Activated T-cell treated with anti-CD3 and anti-CD28 coated beads, Interleukin-2, amount 50 U/mL, for 4 hours (primary cell): ENCODE measurements at regions not wholly inside any gene's neighbourhood (a gene's known extent, or its start where the extent isn't known, plus 50 kb on each side); places are given as distances from the start of the nearest gene placed in this dataset.
"Not testable (repeated sequence)": the region's sequence is repeated elsewhere in the genome, so short reads cannot be mapped to it uniquely, and the experiment has no call there.

Source experiments
- ATAC-seq, 2 donors: fragments of 200-7000 bp; cut with Tn5 transposase; one replicate each; pipeline ENCODE4 v1.10.0; 2021
- DNase-seq: peaks from one replicate; pipeline ENCODE4 v3.0.0-alpha.2; 2020
- H3K27me3 Mint-ChIP-seq: one replicate; pipeline ENCODE4 v1.8.0; 2021; ENCODE audit warnings: low read depth, mixed read lengths
- H3K36me3 Mint-ChIP-seq: one replicate; pipeline ENCODE4 v1.8.0; 2022; ENCODE audit warnings: mixed read lengths; ENCODE audit not compliant: insufficient read depth
- H3K4me1 Mint-ChIP-seq: one replicate; pipeline ENCODE4 v1.8.0; 2021; ENCODE audit warnings: low read depth, mixed read lengths
- H3K4me3 Mint-ChIP-seq: one replicate; pipeline ENCODE4 v1.8.0; 2021; ENCODE audit warnings: mild to moderate bottlenecking, moderate library complexity, mixed read lengths
- H3K9me3 Mint-ChIP-seq: one replicate; pipeline ENCODE4 v1.8.0; 2021; ENCODE audit warnings: mixed read lengths

DNA sequence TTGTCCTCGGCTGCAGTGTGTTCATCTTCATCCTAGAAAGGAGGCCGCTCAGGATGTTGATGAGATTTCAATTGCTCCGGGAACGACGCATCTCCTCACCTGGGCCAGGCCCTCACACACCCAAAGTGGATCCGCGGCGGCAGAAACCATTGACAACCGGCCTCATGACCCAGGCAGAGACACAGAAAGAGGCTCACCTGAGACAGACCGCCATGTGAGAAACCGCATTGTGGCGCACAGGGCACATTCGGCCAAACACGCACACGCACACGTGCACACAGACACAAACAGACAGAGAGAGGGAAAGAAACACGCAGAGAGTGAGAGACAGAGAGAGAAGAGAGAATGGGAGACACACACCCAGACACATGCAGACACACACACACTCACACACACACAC lies 3879.3 kb downstream of the SRGAP2C start:
- not testable (repeated sequence) for H3K27me3 Mint-ChIP-seq, H3K4me1 Mint-ChIP-seq, ATAC-seq, H3K36me3 Mint-ChIP-seq, DNase-seq, H3K4me3 Mint-ChIP-seq
- peaks cover 25% of the 10 kb centered on the region for H3K9me3 Mint-ChIP-seq

DNA sequence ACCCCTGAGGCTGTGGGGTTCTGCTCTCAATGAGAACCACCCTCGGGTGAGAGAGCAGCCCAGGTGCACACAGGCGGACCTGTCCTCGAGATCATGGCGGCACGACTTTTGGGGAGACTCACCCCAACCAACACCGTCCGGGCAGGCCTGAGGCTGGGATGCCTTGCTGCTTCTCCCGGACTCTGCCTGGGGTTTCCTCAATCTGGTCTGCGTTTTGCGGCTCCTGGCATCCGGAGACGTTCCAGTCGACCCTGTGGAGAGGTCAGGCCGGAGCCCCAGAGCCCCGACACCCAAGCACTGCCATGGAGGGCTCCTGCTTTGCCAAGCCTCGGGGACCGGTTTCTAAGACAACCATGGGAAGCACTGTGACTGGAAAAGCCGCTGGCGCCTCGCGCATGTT lies 3879.7 kb downstream of the SRGAP2C start:
- no peak for DNase-seq
- ATAC-seq, result no peak
- Mint-ChIP-seq H3K9me3 (peaks cover 30% of the 10 kb centered on the region), H3K27me3 (no peaks in the 10 kb centered on the region), H3K36me3 (peaks cover 1% of the 10 kb centered on the region), H3K4me3 (no peak overlapping the region), H3K4me1 (no peaks in the 10 kb centered on the region)

DNA sequence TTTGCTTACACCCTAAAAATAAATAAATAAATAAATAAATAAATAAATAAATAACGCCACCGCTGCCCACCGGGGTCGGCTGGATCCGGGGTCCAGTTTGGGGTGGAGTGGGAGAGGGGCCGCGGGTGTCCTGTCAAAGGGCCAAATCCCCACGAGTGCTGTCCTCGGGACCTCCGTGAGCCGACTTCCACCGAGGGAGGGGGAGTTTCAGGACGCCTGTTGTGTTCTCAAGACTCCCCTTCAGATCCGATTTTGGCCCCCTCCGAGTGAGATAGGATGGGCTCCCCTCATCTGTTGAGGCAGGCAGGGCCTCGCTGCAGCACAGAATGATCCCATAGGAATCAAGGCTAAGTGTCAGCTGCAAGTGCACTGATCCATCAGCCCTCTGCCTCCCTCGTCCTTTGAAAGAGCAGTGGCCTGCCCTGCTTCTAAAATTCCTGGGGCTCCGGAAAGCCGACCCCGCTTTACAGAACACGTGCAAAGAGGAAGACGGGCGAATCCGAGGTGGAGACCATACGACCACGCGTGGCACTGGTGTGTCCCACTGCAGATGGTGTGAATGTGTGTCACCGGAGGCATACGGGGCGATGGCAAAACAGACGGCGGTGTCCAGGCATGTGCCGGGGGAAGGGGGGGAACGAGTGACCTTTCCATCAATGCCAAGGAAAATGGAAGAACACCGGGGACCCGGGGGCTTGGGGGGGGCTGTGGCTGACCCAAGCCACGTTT lies 3880.5 kb downstream of the SRGAP2C start:
- Mint-ChIP-seq H3K4me3 (no peak overlapping the region), H3K4me1 (no peaks in the 10 kb centered on the region), H3K27me3 (no peaks in the 10 kb centered on the region), H3K9me3 (peaks cover 37% of the 10 kb centered on the region), H3K36me3 (peaks cover 1% of the 10 kb centered on the region)
- ATAC-seq (no peak), DNase-seq (no peak)

DNA sequence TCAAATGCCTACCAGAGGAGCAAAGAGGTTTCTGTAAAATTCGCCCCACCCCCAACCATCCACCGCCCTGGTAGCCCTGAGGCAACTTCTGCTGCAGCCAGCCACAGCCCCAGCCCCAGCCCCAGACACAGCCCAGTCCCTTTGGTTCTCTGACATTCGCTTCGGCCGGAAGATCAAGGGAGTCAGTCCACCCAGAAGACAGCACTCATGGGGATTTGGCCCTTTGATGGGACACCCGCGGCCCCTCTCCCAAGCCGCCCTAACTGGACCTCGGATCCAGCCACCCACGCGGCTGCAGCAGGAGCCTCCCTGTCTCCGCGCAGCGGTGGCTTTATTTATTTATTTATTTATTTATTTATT lies 3881.0 kb downstream of the SRGAP2C start:
- Mint-ChIP-seq H3K4me3 (no peak overlapping the region), H3K27me3 (no peaks in the 10 kb centered on the region), H3K36me3 (peaks cover 1% of the 10 kb centered on the region), H3K4me1 (no peaks in the 10 kb centered on the region), H3K9me3 (peaks cover 43% of the 10 kb centered on the region)
- no peak for DNase-seq
- no peak for ATAC-seq

DNA sequence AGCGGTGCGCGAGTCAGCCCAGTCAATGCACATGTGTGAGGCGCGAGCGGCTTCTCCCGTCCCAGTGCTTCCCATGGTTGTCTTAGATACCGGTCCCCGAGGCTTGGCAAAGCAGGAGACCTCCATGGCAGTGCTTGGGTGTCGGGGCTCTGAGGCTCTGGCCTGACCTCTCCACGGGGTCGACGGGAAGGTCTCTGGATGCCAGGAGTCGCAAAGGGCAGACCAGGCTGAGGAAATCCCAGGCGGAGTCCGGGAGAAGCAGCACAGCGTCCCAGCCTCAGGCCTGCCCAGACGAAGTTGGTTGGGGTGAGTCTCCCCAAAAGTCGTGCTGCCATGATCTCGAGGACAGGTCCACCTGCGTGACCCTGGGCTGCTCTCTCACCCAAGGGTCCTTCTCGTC lies 3881.6 kb downstream of the SRGAP2C start:
- Mint-ChIP-seq H3K4me1 (no peaks in the 10 kb centered on the region), H3K4me3 (no peak overlapping the region), H3K9me3 (peaks cover 49% of the 10 kb centered on the region), H3K27me3 (no peaks in the 10 kb centered on the region), H3K36me3 (peaks cover 1% of the 10 kb centered on the region)
- DNase-seq (no peak), ATAC-seq (no peak)

DNA sequence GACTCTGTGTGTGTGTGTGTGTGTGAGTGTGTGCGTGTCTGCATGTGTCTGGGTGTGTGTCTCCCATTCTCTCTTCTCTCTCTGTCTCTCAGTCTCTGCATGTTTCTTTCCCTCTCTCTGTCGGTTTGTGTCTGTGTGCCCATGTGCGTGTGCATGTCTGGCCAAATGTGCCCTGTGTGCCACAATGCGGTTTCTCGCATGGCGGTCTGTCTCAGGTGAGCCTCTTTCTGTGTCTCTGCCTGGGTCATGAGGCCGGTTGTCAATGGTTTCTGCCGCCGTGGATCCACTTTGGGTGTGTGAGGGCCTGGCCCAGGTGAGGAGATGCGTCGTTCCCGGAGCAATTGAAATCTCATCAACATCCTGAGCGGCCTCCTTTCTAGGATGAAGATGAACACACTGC lies 3882.1 kb downstream of the SRGAP2C start:
- not testable (repeated sequence) for H3K36me3 Mint-ChIP-seq, H3K4me3 Mint-ChIP-seq, ATAC-seq, H3K4me1 Mint-ChIP-seq, H3K27me3 Mint-ChIP-seq, DNase-seq
- H3K9me3 Mint-ChIP-seq, result peaks cover 53% of the 10 kb centered on the region

DNA sequence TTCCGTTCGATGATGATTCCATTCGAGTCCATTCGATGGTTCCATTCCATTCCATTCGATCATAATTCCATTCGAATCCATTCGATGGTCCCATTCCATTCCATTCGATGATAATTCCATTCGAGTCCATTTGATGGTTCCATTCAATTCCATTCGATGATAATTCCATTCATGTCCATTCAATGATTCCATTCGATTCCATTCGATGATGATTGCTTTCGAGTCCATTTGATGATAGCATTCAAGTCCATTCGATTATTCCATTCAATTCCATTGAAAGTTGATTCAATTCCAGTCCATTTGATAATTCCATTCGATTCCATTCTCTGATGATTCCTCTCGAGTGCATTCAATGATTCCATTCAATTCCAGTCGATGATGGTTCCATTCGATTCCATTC lies 3895.3 kb downstream of the SRGAP2C start:
- ATAC-seq (no peak), DNase-seq (no peak)
- Mint-ChIP-seq H3K4me1 (no peaks in the 10 kb centered on the region), H3K4me3 (no peak overlapping the region), H3K36me3 (peaks cover 16% of the 10 kb centered on the region), H3K27me3 (no peaks in the 10 kb centered on the region), H3K9me3 (peaks cover 65% of the 10 kb centered on the region)

DNA sequence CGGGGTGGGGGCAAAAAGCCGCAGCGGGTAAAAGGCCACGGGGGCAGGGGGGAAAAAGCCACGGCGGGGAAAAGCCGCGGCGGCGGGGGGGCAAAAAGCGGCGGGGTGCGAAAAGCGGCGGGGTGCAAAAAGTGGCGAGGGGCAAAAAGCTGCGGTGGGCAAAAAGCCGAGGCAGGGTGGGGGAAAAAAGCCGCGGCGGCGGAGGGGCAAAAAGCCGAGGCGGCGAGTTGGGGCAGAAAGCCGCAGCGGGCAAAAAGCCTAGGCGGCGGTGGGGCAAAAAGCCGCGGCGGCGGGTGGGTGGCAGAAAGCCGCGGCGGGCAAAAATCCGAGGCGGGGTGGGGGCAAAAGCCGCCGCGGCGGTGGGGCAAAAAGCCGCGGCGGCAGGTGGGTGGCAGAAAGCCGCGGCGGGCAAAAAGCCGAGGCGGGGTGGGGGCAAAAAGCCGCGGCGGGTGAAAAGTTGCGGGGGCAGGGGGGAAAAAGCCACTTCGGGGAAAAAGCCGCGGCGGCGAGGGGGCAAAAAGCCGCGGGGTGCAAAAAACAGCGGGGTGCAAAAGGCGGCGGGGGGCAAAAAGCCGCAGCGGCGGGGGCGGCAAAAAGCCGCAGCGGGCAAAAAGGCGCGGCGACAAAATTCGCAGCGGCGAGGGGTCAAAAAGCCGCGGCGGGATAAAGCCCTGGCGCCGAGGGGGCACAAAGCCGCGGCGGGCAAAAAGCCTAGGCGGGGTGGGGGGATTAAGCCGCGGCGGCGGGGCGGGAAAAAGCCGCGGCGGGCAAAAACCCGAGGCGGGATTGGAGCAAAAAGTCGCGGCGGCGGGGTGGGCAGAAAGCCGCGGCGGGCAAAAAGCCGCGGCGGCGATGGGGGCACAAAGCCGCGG lies 3901.2 kb downstream of the SRGAP2C start:
- H3K36me3 Mint-ChIP-seq, result peaks cover 16% of the 10 kb centered on the region
- no peaks in the 10 kb centered on the region for H3K27me3 Mint-ChIP-seq
- H3K4me3 Mint-ChIP-seq, result no peak overlapping the region
- H3K9me3 Mint-ChIP-seq, result peaks cover 48% of the 10 kb centered on the region
- DNase-seq (no peak), ATAC-seq (no peak)
- H3K4me1 Mint-ChIP-seq, result no peaks in the 10 kb centered on the region

DNA sequence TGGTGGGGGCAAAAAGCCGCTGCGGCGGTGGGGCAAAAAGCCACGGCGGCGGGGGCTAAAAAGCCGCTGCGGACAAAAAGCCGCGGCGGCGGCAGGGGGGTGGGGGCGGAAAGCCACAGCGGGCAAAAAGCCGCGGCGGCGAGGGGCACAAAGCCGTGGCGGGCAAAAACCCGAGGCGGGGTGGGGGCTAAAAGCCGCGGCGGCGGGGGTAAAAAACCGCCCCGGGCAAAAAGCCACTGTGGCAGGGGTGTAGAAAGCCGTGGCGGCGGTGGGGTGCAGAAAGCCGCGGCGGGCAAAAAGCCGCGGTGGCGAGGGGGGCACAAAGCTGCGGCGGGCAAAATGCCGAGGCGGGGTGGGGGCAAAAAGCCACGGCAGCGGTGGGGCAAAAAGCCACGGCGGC lies 3901.8 kb downstream of the SRGAP2C start:
- ATAC-seq (no peak), DNase-seq (no peak)
- H3K9me3 Mint-ChIP-seq, result peaks cover 45% of the 10 kb centered on the region
- no peaks in the 10 kb centered on the region for H3K4me1 Mint-ChIP-seq
- no peaks in the 10 kb centered on the region for H3K27me3 Mint-ChIP-seq
- no peak overlapping the region for H3K4me3 Mint-ChIP-seq
- H3K36me3 Mint-ChIP-seq, result peaks cover 12% of the 10 kb centered on the region

DNA sequence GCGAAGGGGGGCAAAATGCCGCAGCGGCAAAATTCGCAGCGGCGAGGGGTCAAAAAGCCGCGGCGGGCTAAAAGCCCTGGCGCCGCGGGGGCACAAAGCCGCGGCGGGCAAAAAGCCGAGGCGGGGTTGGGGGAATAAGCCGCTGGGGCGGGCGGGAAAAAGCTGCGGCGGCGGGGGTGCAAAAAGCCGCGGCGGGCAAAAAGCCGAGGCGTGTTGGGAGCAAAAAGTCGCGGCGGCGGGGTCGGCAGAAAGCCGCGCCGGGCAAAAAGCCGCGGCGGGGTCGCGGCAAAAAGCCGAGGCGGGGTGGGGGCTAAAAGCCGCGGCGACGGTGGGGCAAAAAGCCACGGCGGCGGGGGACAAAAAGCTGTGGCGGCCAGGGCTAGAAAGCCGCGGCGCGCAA lies 3902.5 kb downstream of the SRGAP2C start:
- peaks cover 38% of the 10 kb centered on the region for H3K9me3 Mint-ChIP-seq
- no peaks in the 10 kb centered on the region for H3K4me1 Mint-ChIP-seq
- H3K4me3 Mint-ChIP-seq, result no peak overlapping the region
- H3K27me3 Mint-ChIP-seq, result no peaks in the 10 kb centered on the region
- no peak for DNase-seq
- no peak for ATAC-seq
- H3K36me3 Mint-ChIP-seq, result peaks cover 12% of the 10 kb centered on the region

DNA sequence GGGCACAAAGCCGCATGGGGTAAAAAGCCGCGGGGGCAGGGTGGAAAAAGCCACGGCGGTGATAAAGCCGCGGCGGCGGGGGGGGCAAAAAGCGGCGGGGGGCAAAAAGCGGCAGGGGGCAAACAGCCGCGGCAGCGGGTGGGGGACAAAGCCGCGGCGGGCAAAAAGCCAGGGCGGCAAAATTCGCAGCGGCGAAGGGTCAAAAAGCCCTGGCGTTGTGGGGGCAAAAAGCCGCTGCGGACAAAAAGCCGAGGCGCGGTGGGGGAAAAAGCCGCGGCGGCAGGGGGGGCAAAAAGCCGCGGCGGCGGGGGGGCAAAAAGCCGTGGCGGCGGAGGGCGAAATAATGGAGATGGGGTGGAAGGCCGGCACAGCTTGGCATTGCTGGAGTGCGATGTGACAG lies 3902.9 kb downstream of the SRGAP2C start:
- DNase-seq (no peak), ATAC-seq (no peak)
- Mint-ChIP-seq H3K36me3 (peaks cover 12% of the 10 kb centered on the region), H3K4me1 (no peaks in the 10 kb centered on the region), H3K27me3 (no peaks in the 10 kb centered on the region), H3K4me3 (no peak overlapping the region), H3K9me3 (peaks cover 37% of the 10 kb centered on the region)

DNA sequence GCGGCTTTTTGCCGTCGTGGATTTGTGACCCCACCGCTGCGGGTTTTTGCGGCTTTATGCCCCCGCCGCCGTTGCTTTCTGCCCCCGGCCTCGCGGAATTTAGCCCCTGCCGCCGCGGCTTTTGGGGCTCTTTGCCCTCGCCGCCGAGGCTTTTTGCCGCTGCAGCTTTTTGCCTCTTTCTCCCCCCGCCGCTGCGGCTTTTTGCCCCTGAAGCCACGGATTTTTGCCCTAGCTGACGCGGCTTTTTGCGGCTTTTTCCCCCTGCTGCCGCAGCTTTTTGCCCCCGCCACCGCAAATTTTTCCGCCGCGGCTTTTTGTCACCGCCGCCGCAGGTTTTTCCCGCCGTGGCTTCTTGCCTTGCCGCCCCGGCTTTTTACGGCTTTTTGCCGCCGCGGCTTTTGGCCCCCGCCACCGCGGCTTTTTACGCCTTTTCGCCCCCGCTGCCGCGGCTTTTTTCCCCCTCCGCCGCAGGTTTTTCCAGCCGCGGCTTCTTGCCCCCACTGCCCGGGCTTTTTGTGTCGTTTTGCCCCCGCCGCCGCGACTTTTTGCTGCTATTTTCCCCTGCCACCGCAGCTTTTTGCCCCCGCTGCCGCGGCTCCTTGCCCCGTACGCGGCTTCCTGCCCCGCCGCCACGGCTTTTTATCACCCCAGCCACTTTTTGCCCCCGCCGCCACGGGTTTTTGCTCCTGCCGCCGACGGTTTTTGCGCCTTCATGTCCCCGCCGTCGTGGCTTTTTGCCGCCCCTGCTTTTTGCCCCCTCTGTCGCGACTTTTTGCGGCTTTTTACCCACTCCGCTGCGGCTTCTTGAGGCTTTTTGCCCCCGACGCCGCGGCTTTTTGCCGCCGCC lies 3933.6 kb downstream of the SRGAP2C start:
- no peaks in the 10 kb centered on the region for H3K36me3 Mint-ChIP-seq

DNA sequence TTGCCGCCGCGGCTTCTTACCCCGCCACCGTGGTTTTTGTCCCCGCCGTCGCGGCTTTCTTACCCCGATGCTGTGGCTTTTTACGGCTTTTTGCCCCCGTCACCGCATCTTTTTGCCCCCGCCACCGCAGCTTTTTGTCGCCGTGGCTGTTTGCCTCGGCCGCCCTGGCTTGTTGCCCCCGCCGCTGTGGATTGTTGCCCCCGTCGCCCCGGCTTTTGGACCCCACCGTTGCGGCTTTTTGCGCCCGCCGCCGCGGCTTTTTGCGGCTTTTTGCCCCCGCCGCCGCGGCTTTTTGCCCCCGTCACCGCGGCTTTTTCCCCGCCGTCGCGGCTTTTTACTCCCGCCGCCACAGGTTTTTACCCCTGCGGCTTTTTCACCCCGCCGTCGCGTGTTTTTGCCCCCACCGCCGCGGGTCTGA lies 3934.3 kb downstream of the SRGAP2C start:
- Mint-ChIP-seq H3K4me1 (no peaks in the 10 kb centered on the region), H3K9me3 (peaks cover 15% of the 10 kb centered on the region), H3K4me3 (no peak overlapping the region), H3K36me3 (no peaks in the 10 kb centered on the region), H3K27me3 (no peaks in the 10 kb centered on the region)
- no peak for ATAC-seq
- no peak for DNase-seq

More for the DNA sequence above, 3933.6 kb downstream of the SRGAP2C start:
- H3K27me3 Mint-ChIP-seq, result no peaks in the 10 kb centered on the region
- DNase-seq (no peak), ATAC-seq (no peak)
- H3K9me3 Mint-ChIP-seq, result peaks cover 16% of the 10 kb centered on the region
- H3K4me1 Mint-ChIP-seq, result no peaks in the 10 kb centered on the region
- no peak overlapping the region for H3K4me3 Mint-ChIP-seq

DNA sequence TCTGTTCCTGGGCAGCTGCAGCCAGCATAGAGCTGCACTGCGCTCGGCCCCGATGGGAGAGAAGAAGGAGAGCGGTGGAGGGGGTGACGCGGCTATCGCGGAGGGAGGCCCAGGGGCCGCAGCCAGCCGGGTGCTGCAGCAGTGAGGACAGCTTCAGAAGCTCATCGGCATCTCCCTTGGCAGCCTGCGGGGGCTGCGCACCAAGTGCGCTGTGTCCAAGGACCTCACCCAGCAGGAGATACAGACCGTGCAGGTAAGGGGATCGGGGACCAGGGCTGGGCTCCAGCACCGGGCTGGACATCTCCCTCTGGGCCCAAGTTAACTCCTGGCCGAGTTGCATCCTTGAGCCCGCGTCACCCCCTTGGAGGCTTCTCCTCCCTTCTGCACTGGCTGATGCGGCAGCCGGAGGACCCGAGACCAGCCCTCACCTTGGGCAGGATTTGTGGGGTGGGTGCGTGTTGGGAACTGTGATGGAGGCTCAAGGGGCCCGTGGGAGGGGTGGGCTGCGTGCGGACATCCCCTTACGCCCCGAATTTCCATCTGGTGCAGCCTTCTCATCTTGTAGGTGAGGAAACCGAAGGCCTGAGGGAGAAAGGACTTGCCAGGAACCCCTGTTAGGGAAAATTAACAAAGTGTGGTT lies 3934.9 kb downstream of the SRGAP2C start:
- ATAC-seq, result not testable (repeated sequence)

More for the DNA sequence above, 3934.9 kb downstream of the SRGAP2C start:
- H3K36me3 Mint-ChIP-seq, H3K4me1 Mint-ChIP-seq, DNase-seq, H3K27me3 Mint-ChIP-seq, H3K4me3 Mint-ChIP-seq: not testable (repeated sequence)
- peaks cover 19% of the 10 kb centered on the region for H3K9me3 Mint-ChIP-seq
